H1 (cell line): ENCODE measurements at regions not wholly inside any gene's neighbourhood (a gene's known extent, or its start where the extent isn't known, plus 50 kb on each side); places are given as distances from the start of the nearest gene placed in this dataset.

Experiments used
- ATF2 ChIP-seq: IDR thresholded peaks from 2 replicates; pipeline ENCODE4 v1.6.1; 2012; ENCODE audit warnings: low read length, inconsistent platforms
- BACH1 ChIP-seq: IDR thresholded peaks from 2 replicates; pipeline ENCODE4 v1.6.1; 2012; ENCODE audit warnings: low read length, improper control_type of control experiment
- CBX5 ChIP-seq: fragments of 300-800, 300-1000 bp; sonication (generic); IDR thresholded peaks from 2 replicates; pipeline ENCODE4 v1.7.1; 2016; ENCODE audit warnings: antibody characterized with exemption, low read length, low read depth
- CHD2 ChIP-seq: IDR thresholded peaks from 2 replicates; pipeline ENCODE4 v1.6.1; 2012; ENCODE audit warnings: low read length, improper control_type of control experiment
- CTCF ChIP-seq, 3 experiments: IDR thresholded peaks; 1 replicate in 2 of 3; 2 replicates in 1 of 3; pipeline versions ENCODE4 v1.5.1 to v1.6.1; 2011; ENCODE audit warnings: low read length in 3 of 3, mild to moderate bottlenecking in 3 of 3, inconsistent platforms in 2 of 3, low read depth in 1 of 3, moderate library complexity in 1 of 3; ENCODE audit not compliant: insufficient read depth in 1 of 3; ENCODE audit errors: control extremely low read depth in 1 of 3
- EZH2 ChIP-seq: fragments of 200-600 bp; sonication (generic); IDR thresholded peaks from 2 replicates; pipeline ENCODE4 v1.7.1; 2012; ENCODE audit warnings: low read depth, mild to moderate bottlenecking, moderate library complexity, low read length, inconsistent platforms; ENCODE audit not compliant: severe bottlenecking
- POLR2A ChIP-seq, 2 experiments: IDR thresholded peaks; 1 replicate in 1 of 2; 2 replicates in 1 of 2; pipeline ENCODE4 v1.6.1; 2011; ENCODE audit warnings: low read depth in 2 of 2, low read length in 2 of 2, mild to moderate bottlenecking in 2 of 2; ENCODE audit errors: control extremely low read depth in 1 of 2
- RFX5 ChIP-seq: IDR thresholded peaks from 2 replicates; pipeline ENCODE4 v1.6.1; 2011; ENCODE audit warnings: low read depth, low read length, improper control_type of control experiment, borderline replicate concordance
- RNF2 ChIP-seq: fragments of 200-900, 300-1000 bp; sonication (generic); IDR thresholded peaks from 2 replicates; pipeline ENCODE4 v1.7.1; 2016; ENCODE audit warnings: borderline replicate concordance, low read depth, mild to moderate bottlenecking, antibody characterized with exemption, low read length; ENCODE audit not compliant: poor library complexity, severe bottlenecking; ENCODE audit errors: missing control alignments
- TAF1 ChIP-seq: IDR thresholded peaks from 2 replicates; pipeline ENCODE4 v1.6.1; 2011; ENCODE audit warnings: mild to moderate bottlenecking, low read depth, low read length

- no peak for TF ChIP-seq RNF2
- TF ChIP-seq EZH2, result no peak
- TF ChIP-seq CTCF (IDR thresholded peaks at IDR 0.05; ENCODE audit: control extremely low read depth in 1 of 3, insufficient read depth in 1 of 3, low read depth in 1 of 3, low read length in 3 of 3), result no peak
- no peak for TF ChIP-seq ATF2
- no peak for TF ChIP-seq TAF1
- no peak for TF ChIP-seq BACH1
- TF ChIP-seq RFX5, result no peak
- no peak for TF ChIP-seq CHD2
- TF ChIP-seq CBX5, result no peak
- no peak for TF ChIP-seq POLR2A (IDR thresholded peaks at IDR 0.05; ENCODE audit: control extremely low read depth in 1 of 2, low read depth in 2 of 2, low read length in 2 of 2)
These were observed 165.4 kb upstream of the RAI14 start for GRCh38 chr5:34490506-34491250.
